Fibroblast of pulmonary artery (primary cell): ENCODE measurements at regions not wholly inside any gene's neighbourhood (a gene's known extent, or its start where the extent isn't known, plus 50 kb on each side); places are given as distances from the start of the nearest gene placed in this dataset.
"Not testable (repeated sequence)": the region's sequence is repeated elsewhere in the genome, so short reads cannot be mapped to it uniquely, and the experiment has no call there.

Experiments used
- DNase-seq: peaks from one replicate; pipeline ENCODE4 v3.0.0-alpha.2; 2010; ENCODE audit warnings: low read depth
- H3K4me3 ChIP-seq: replicated peaks from 2 replicates; pipeline ENCODE4 v1.5.1; 2011; ENCODE audit warnings: low read depth, mild to moderate bottlenecking, control low read depth, low read length, moderate library complexity
- TF ChIP-seq, protein P1 (sequence below): IDR thresholded peaks from 2 replicates; pipeline ENCODE4 v1.5.1; 2011; ENCODE audit warnings: mild to moderate bottlenecking, control low read depth, low read length, inconsistent platforms; ENCODE audit errors: missing control alignments

DNA sequence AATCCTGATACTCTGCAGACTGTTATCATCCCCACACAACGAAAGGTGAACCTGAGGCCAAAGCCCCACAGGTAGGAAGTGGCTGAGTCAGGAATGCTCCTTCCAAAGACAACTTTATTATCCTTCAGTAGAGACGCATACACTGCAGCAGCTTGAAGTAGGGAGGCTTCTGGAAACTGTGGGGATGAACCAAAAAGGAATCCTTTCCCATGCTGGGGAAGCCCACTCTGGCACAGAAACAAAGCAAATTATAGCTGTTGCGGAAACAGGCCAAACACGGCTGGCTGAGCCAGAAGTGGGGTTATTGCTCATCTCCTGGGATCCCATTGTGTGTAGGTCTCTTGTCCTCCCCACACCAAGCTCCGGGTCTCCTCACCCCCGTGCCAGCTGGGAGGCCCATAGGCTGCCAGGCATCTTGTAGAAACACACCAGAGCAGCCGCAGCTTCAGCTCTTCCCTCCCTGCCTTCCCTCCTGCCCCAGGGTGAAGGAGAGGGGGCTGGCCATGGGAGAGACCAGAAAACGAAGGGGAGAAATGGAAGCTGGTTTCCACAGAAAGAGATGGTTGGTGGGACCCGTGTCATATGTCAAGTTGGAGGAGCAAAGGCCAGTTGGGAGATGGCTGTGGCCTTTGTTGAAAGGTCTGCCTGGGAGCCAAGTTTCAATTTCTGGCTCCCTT is 176.9 kb upstream of the NABP1 start:
- no peak for DNase-seq
- TF ChIP-seq, protein P1, sequence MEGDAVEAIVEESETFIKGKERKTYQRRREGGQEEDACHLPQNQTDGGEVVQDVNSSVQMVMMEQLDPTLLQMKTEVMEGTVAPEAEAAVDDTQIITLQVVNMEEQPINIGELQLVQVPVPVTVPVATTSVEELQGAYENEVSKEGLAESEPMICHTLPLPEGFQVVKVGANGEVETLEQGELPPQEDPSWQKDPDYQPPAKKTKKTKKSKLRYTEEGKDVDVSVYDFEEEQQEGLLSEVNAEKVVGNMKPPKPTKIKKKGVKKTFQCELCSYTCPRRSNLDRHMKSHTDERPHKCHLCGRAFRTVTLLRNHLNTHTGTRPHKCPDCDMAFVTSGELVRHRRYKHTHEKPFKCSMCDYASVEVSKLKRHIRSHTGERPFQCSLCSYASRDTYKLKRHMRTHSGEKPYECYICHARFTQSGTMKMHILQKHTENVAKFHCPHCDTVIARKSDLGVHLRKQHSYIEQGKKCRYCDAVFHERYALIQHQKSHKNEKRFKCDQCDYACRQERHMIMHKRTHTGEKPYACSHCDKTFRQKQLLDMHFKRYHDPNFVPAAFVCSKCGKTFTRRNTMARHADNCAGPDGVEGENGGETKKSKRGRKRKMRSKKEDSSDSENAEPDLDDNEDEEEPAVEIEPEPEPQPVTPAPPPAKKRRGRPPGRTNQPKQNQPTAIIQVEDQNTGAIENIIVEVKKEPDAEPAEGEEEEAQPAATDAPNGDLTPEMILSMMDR = no peak
- no peak overlapping the region for H3K4me3 ChIP-seq

DNA sequence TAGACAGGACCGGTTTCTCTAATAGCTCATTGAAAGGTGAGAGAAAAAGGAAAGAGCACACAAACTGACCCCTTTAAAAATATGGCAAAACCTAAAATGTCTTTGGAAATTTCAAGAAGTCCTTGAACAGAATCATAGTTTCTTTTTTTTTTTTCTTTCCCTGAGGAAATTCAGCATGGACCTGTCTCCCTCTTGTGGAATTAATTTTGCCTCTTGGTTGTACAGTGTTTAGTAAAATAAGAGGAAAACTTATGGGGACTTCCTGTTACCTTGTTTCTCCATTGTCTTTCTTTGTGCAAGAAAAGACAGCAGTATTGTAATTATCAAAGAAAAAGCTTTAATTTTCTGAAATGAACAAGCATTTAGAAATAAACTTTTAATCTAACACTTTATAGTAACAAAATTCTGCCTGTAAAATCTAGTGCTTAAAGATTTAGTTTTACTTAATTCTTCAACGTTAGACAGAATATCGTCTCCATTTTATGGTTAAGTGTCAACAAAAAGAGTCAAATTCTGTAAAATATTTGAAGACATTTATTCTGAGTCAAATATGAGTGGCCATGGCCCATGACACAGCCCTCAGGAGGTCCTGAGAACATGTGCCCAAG is 176.3 kb upstream of the NABP1 start:
- TF ChIP-seq, protein P1 = peak; percentile 75
- DNase-seq = peak; percentile 80
- no peak overlapping the region for H3K4me3 ChIP-seq

DNA sequence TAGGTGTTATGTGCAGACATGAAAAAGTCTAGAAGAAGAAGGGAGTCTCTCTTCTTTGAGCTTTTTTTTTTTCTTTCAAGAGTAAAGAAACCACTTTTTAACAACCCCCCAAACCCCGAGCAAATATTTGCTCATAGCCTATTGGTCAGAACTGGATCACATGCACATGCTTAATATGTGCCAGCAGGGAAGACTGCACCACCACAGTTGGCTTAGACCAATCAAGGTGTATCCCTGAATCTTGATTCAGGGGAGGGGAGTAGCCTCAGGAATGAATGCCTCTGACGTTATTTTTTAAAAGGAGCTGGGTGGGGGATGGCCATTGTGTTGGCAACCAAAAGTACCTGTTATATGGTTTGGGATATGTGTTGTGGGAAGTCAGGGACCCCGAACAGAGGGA is 171.4 kb upstream of the NABP1 start:
- no peak overlapping the region for H3K4me3 ChIP-seq
- DNase-seq = no peak
- TF ChIP-seq, protein P1 = no peak

DNA sequence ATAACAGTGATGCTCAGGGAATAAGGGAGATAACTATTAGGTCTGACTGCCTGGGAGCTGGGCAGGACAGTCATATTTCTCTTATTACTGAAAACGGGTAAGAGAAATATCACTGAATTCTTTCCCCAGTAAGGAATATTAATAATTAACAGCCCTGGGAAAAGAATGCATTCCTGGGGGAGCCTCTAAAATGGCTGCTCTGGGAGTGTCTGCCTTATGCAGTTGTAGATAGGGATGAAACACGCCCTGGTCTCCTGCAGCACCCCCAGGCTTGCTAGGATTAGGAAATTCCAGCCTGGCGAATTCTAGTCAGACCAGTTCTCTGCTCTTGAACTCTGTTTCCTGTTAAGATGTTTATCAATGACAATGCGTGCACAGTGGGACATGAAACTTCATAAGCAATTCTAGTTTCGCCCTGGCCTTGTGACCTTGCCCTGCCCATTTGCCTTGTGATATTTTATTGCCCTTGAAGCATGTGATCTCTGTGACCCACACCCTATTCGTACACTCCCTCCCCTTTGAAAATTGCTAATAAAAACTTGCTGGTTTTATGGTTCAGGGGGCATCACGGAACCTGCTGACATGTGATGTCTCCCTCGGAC is 170.6 kb upstream of the NABP1 start:
- not testable (repeated sequence) for DNase-seq, H3K4me3 ChIP-seq

DNA sequence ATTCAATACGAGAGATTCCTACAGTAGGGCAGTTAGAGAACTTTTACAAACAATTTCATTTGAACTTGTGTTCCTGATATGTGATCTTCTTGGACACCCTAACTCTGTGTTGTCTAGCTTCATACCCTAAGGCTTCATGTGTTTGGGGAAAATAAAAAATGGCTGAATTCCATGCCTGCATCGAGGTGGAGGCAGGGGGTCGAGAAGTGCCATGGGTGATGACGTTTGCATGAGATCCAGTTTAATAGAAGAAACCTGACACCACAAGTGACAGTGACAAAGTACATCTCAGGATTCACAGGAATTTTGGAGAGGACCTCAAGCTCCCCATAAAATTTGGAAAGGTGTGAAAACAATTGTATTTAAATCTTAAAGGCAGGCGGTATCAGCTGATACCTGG is 169.2 kb upstream of the NABP1 start:
- no peak for DNase-seq
- no peak overlapping the region for H3K4me3 ChIP-seq
- TF ChIP-seq, protein P1 = no peak

DNA sequence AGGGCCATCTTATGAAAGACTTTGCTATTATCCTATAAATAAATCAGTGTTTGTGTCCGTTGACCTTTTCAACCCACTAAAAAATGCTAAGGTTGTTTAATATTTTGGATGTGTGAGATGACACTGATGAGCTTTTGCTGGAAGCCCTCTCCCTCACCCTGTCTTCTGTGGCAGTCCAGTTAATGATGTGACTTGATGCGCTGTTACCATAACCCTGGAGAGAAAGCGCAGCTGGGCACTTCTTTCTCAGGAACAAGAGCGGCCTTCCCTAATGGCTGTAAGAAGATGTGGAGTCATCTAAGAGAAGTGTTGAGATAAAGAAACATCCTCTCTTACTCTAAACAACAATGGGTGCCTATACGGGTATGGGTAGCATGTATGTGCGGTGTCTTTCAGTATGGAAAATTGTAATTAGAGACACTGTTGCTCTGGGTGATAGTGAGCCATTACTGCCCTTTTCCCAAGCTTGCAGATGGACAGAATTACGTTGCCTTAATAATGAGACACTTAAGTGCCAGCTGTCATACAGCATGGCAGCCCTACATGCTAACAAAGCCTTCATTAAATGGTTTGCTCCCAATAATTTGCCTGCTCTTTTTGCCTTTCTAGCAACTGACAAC is 165.6 kb upstream of the NABP1 start:
- TF ChIP-seq, protein P1 = no peak
- no peak overlapping the region for H3K4me3 ChIP-seq
- no peak for DNase-seq

DNA sequence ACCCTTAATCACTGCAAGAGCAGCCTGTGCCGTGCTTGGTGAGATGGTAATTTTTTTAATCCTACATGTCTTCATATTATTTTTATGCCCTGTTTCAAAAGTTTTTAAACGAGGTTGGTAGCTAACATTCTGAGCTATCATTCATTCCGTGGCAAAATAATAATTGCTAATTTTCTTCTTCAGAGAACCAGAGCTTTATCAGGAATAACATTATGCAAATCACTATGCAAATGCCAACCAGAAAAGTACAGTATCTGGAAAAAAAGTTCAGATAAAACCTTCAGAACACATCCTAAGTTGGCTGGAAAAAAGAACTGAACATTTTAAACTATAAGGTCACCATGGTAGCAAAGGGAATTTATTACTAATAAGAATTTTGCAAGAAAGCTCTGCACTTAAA is 165.1 kb upstream of the NABP1 start:
- DNase-seq = no peak
- no peak overlapping the region for H3K4me3 ChIP-seq
- TF ChIP-seq, protein P1 = no peak
